A673 (cell line): ENCODE measurements at regions not wholly inside any gene's neighbourhood (a gene's known extent, or its start where the extent isn't known, plus 50 kb on each side); places are given as distances from the start of the nearest gene placed in this dataset.

Experiments used
- EZH2 ChIP-seq: fragments of 200-600 bp; sonication (generic); IDR thresholded peaks from 2 replicates; pipeline ENCODE4 v1.6.1; 2017; ENCODE audit warnings: borderline replicate concordance, low read depth, mild to moderate bottlenecking, mixed read lengths, antibody characterized with exemption, low read length; ENCODE audit not compliant: poor library complexity, severe bottlenecking
- TF ChIP-seq, protein P1 (sequence below): fragments of 300-800, 200-600 bp; sonication (generic); conservative IDR thresholded peaks from 2 replicates; pipeline ENCODE4 v1.5.1; 2017; ENCODE audit warnings: low read depth, mild to moderate bottlenecking, antibody characterized with exemption, low read length, moderate library complexity, mixed read lengths

DNA sequence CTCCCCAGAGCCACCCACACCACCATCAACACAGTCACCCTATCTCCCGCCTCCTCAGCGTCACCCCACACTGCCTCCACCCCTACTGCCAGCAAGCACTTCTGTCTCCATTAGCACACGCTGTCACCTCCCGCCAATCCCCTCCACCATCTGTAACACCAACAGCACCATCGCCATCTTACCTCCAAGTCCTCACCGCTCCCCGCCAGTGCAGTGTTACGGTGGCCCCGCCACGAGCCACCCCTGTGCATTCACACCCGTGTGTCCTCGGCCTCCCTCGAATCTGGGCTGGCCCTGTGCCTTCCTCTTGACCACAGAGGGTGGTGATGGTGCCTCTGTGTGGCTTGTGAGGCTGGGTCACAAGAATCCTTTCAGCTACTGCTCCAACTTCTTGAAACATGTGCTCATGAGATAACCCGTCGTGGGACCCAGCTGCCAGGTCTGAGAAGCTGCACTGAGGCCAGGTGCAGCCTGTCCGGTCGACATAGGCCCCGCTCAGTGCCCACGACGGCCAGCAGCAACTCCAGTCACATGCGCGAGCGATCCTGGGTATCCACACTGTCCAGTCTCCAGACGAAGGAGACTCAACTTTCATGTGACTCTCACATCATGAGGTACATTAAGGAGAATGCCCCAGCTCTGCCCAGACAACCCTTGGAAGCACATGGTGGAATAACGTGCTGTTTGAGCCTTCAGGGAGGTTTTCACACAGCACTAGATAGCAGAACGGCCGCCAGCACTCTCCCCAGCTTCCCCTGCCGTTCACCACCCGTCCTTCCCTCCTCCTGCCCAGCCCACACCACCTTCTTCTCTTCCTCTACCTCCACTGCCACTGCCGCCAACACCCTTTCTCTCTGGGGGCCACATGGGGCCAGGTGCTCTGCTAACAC is 72.6 kb upstream of the ASB18 start:
- TF ChIP-seq, protein P1, sequence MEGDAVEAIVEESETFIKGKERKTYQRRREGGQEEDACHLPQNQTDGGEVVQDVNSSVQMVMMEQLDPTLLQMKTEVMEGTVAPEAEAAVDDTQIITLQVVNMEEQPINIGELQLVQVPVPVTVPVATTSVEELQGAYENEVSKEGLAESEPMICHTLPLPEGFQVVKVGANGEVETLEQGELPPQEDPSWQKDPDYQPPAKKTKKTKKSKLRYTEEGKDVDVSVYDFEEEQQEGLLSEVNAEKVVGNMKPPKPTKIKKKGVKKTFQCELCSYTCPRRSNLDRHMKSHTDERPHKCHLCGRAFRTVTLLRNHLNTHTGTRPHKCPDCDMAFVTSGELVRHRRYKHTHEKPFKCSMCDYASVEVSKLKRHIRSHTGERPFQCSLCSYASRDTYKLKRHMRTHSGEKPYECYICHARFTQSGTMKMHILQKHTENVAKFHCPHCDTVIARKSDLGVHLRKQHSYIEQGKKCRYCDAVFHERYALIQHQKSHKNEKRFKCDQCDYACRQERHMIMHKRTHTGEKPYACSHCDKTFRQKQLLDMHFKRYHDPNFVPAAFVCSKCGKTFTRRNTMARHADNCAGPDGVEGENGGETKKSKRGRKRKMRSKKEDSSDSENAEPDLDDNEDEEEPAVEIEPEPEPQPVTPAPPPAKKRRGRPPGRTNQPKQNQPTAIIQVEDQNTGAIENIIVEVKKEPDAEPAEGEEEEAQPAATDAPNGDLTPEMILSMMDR = no peak
- no peak for TF ChIP-seq EZH2
